HepG2 (cell line): ENCODE measurements at regions not wholly inside any gene's neighbourhood (a gene's known extent, or its start where the extent isn't known, plus 50 kb on each side); places are given as distances from the start of the nearest gene placed in this dataset.
A peak's percentile ranks its signal among the peaks of the same experiment; 100 is the strongest.

Experiments
- ATAC-seq: fragments of 200-7000 bp; cut with Tn5 transposase; 3 replicates; pipeline ENCODE4 v1.9.1; 2020; ENCODE audit warnings: mild to moderate bottlenecking, moderate library complexity
- BruUV-seq: library from RNA; stranded (reverse); fragments of 400-500 nt; replicated peaks from 2 replicates; lab custom pipeline; 2021; lab: Mats Ljungman, UMichigan
- CTCF ChIA-PET: fragments of 300-600 bp; formaldehyde crosslinking; extraction: SDS; loops from one replicate; lab custom pipeline; 2021; ENCODE audit warnings: low total read pairs, inconsistent platforms, low intra/inter-chr PET ratio; lab: Yijun Ruan, JAX
- POLR2A ChIA-PET: fragments of 350-600 bp; sonication (Branson Sonifier 250); formaldehyde crosslinking; loops from one replicate; lab custom pipeline; 2020; ENCODE audit warnings: antibody characterized with exemption, inconsistent platforms; lab: Yijun Ruan, JAX
- DNase-seq: peaks from one replicate; pipeline ENCODE4 v3.0.0-alpha.2; 2015; ENCODE audit warnings: low spot score
- FAIRE-seq: peaks from 3 replicates; lab custom pipeline; 2011; peaks lifted over from hg19 to GRCh38; lab: Jason Lieb, UNC
- H2AFZ ChIP-seq: one replicate; pipeline ENCODE4 v1.6.1; 2011; ENCODE audit warnings: low read length, inconsistent platforms
- H3K27ac ChIP-seq: fragments of 300-600 bp; 3 replicates; pipeline ENCODE4 v1.8.0; 2011; ENCODE audit warnings: mixed run types, mild to moderate bottlenecking, mixed read lengths, low read length, inconsistent platforms; ENCODE audit not compliant: insufficient read depth; ENCODE audit errors: extremely low read length
- H3K27me3 ChIP-seq, 2 experiments: fragments of 200-600 bp in 1 of 2; 2 replicates in 1 of 2; 3 replicates in 1 of 2; pipeline versions ENCODE4 v1.6.0 to v1.8.0; 2011; ENCODE audit warnings: low read length in 2 of 2, mild to moderate bottlenecking in 2 of 2, moderate library complexity in 2 of 2, inconsistent platforms in 1 of 2; ENCODE audit not compliant: insufficient read depth in 2 of 2, control insufficient read depth in 1 of 2
- H3K36me3 ChIP-seq, 2 experiments: fragments of 200-600 bp in 1 of 2; replicated peaks in 1 of 2; 2 replicates in 1 of 2; 3 replicates in 1 of 2; pipeline versions ENCODE4 v1.5.1 to v1.8.0; 2011; ENCODE audit warnings: low read length in 2 of 2, inconsistent platforms in 1 of 2; ENCODE audit not compliant: insufficient read depth in 2 of 2, control insufficient read depth in 1 of 2
- H3K4me1 ChIP-seq: 2 replicates; pipeline ENCODE4 v1.5.1; 2012; ENCODE audit warnings: low read length, inconsistent platforms; ENCODE audit not compliant: insufficient read depth
- H3K4me2 ChIP-seq: 2 replicates; pipeline ENCODE4 v1.6.0; 2011; ENCODE audit warnings: low read depth, low read length, inconsistent platforms
- H3K4me3 ChIP-seq, 3 experiments: fragments of 200-600 bp in 1 of 3; sonication (generic), shearing (Covaris generic) in 1 of 3; replicated peaks in 1 of 3; 2 replicates each; pipeline ENCODE4 v1.5.1; 2011 to 2016; ENCODE audit warnings: low read length in 3 of 3, inconsistent platforms in 2 of 3, low read depth in 2 of 3, mild to moderate bottlenecking in 2 of 3, control low read depth in 1 of 3, mixed read lengths in 1 of 3; ENCODE audit not compliant: insufficient read depth in 1 of 3
- H3K79me2 ChIP-seq: one replicate; pipeline ENCODE4 v1.6.1; 2011; ENCODE audit warnings: low read length, inconsistent platforms; ENCODE audit not compliant: insufficient read depth
- H3K9ac ChIP-seq: 2 replicates; pipeline ENCODE4 v1.6.0; 2011; ENCODE audit warnings: mild to moderate bottlenecking, low read depth, low read length, inconsistent platforms; ENCODE audit not compliant: insufficient read depth
- H3K9me3 ChIP-seq: 2 replicates; pipeline ENCODE4 v1.5.1; 2012; ENCODE audit warnings: mild to moderate bottlenecking, low read length
- H4K20me1 ChIP-seq: 2 replicates; pipeline ENCODE4 v1.6.0; 2011; ENCODE audit warnings: inconsistent platforms, mild to moderate bottlenecking, low read length, moderate library complexity; ENCODE audit not compliant: insufficient read depth
- ARHGAP35 ChIP-seq: sonication (generic); formaldehyde crosslinking; IDR thresholded peaks from 2 replicates; pipeline ENCODE4 v1.9.0; 2022; ENCODE audit warnings: mild to moderate bottlenecking, inconsistent platforms, moderate library complexity, missing genetic modification reagents, borderline replicate concordance
- ARID2 ChIP-seq: sonication (generic); formaldehyde crosslinking; IDR thresholded peaks from 2 replicates; pipeline ENCODE4 v1.8.1; 2022; ENCODE audit warnings: mild to moderate bottlenecking, missing genetic modification reagents, borderline replicate concordance
- GZF1 ChIP-seq: sonication (generic); formaldehyde crosslinking; IDR thresholded peaks from 2 replicates; pipeline ENCODE4 v1.5.1; 2020; ENCODE audit warnings: mild to moderate bottlenecking, missing genetic modification reagents
- ZMAT3 ChIP-seq: sonication (generic); formaldehyde crosslinking; conservative IDR thresholded peaks from 2 replicates; pipeline ENCODE4 v1.7.0; 2021; ENCODE audit warnings: missing genetic modification reagents
- ZNF704 ChIP-seq: sonication (generic); formaldehyde crosslinking; IDR thresholded peaks from 2 replicates; pipeline ENCODE4 v1.8.1; 2023; ENCODE audit warnings: mild to moderate bottlenecking, inconsistent platforms, moderate library complexity, missing genetic modification reagents, borderline replicate concordance
- WGBS: methylation state at CpG from one replicate; pipeline ENCODE4 v1.1.6; 2017; ENCODE audit warnings: low lambda C conversion rate; 5-methylcytosine and 5-hydroxymethylcytosine counted together
- in situ Hi-C: cut with HindIII; loops from 2 replicates; pipeline ENCODE4 v1.10.0; 2017; ENCODE audit warnings: low pct_unique_long_range_greater_than_20kb; ENCODE audit not compliant: extremely low pct_ligation_motif_present
- intact Hi-C: fragments of 100-400 bp; cut with micrococcal nuclease; formaldehyde crosslinking; loops from one replicate; pipeline ENCODE4 v1.10.0; 2022; ENCODE audit not compliant: unreplicated experiment
- TF ChIP-seq, protein P1 (sequence below): sonication (generic); formaldehyde crosslinking; IDR thresholded peaks from 2 replicates; pipeline ENCODE4 v1.4.0; 2020; ENCODE audit warnings: missing genetic modification reagents, borderline replicate concordance

DNA sequence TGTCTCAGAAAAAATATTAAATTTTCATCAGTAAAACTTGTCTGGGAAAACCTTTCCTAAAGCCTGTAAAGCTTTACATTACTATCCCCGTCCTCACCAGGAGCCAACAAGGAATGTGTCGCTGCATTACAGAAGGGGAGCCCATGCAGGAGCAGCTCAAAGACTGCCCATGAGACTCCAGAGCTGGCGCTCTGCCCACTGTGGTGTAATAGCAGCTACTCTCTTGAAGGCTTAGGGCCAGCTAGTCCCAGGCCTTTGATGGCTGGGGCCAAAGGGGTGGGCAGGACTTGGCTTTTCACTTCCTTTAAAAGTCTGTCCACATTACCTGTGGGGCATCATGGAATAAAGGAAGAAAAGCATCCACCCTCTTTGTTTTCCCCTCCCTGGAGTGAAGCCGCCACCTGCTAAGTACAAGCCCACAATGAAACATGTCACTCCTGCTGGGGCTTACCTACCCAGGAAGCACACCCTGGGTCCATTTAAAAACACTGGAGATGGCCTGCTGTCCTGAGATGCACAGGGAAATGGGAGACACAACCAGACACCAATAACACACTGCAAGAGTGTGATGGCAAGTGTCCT, 150.7 kb downstream of the ADAMTS15 start (continued):
- TF ChIP-seq, protein P1, sequence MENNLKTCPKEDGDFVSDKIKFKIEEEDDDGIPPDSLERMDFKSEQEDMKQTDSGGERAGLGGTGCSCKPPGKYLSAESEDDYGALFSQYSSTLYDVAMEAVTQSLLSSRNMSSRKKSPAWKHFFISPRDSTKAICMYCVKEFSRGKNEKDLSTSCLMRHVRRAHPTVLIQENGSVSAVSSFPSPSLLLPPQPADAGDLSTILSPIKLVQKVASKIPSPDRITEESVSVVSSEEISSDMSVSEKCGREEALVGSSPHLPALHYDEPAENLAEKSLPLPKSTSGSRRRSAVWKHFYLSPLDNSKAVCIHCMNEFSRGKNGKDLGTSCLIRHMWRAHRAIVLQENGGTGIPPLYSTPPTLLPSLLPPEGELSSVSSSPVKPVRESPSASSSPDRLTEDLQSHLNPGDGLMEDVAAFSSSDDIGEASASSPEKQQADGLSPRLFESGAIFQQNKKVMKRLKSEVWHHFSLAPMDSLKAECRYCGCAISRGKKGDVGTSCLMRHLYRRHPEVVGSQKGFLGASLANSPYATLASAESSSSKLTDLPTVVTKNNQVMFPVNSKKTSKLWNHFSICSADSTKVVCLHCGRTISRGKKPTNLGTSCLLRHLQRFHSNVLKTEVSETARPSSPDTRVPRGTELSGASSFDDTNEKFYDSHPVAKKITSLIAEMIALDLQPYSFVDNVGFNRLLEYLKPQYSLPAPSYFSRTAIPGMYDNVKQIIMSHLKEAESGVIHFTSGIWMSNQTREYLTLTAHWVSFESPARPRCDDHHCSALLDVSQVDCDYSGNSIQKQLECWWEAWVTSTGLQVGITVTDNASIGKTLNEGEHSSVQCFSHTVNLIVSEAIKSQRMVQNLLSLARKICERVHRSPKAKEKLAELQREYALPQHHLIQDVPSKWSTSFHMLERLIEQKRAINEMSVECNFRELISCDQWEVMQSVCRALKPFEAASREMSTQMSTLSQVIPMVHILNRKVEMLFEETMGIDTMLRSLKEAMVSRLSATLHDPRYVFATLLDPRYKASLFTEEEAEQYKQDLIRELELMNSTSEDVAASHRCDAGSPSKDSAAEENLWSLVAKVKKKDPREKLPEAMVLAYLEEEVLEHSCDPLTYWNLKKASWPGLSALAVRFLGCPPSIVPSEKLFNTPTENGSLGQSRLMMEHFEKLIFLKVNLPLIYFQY (CRISPR knock-in tag) = no peak
- TF ChIP-seq ZNF704 = no peak
- no peak for TF ChIP-seq ZMAT3 (CRISPR knock-in tag)

GRCh38 chr11:130600139-130600538, 151.7 kb downstream of the ADAMTS15 start:
- Histone ChIP-seq H3K27me3 (peaks cover 0 to 11% of the 10 kb centered on the region in 2 experiments; a peak in 1 of 5 replicates), H2AFZ (no peak overlapping the region), H3K4me2 (no peak overlapping the region), H3K9ac (no peak overlapping the region), H3K9me3 (no peaks in the 10 kb centered on the region), H3K4me3 (no peak overlapping the region), H4K20me1 (no peaks in the 10 kb centered on the region), H3K36me3 (no peaks in the 10 kb centered on the region), H3K79me2 (no peaks in the 10 kb centered on the region), H3K27ac (no peak overlapping the region), H3K4me1 (no peaks in the 10 kb centered on the region)
- no TSS peak for BruUV-seq
- intact Hi-C loops (no loop called here), in situ Hi-C loops (no loop called here)
- WGBS = 10% methylated on average over 4 of the region's 4 CpGs
- TF ChIP-seq GZF1 (CRISPR knock-in tag) (peak; percentile 97), ARID2 (CRISPR knock-in tag) (no peak), ARHGAP35 (CRISPR knock-in tag) (no peak)
- POLR2A ChIA-PET = no interaction called here
- CTCF ChIA-PET = no interaction called here
- no peak for ATAC-seq
- FAIRE-seq = no peak
- no peak for DNase-seq
